ENCODE measurements at regions not wholly inside any gene's neighbourhood (a gene's known extent, or its start where the extent isn't known, plus 50 kb on each side); places are given as distances from the start of the nearest gene placed in this dataset.

GRCh38 chr3:174457758-174458157, 401.4 kb upstream of the NAALADL2 start:
- in situ Hi-C loops (cut with MboI; ENCODE audit: low pct_unique_long_range_greater_than_20kb, low sequenced_read_pairs, unreplicated experiment): no loop called here
- DNase-seq (ENCODE audit: low spot score): no peak
- TF ChIP-seq CTCF (IDR thresholded peaks at IDR 0.05; ENCODE audit: extremely low read depth, insufficient read depth, missing control alignments): no peak

GRCh38 chr3:174460831-174461230, 398.3 kb upstream of the NAALADL2 start:
- in situ Hi-C loops (cut with MboI; ENCODE audit: low pct_unique_long_range_greater_than_20kb, low sequenced_read_pairs, unreplicated experiment): no loop called here
- no peak for DNase-seq (ENCODE audit: low spot score)
- no peak for TF ChIP-seq CTCF (IDR thresholded peaks at IDR 0.05; ENCODE audit: extremely low read depth, insufficient read depth, missing control alignments)

GRCh38 chr3:174462916-174463315, 396.2 kb upstream of the NAALADL2 start:
- TF ChIP-seq CTCF (IDR thresholded peaks at IDR 0.05; ENCODE audit: extremely low read depth, insufficient read depth, missing control alignments): no peak
- no peak for DNase-seq (ENCODE audit: low spot score)
- in situ Hi-C loops (cut with MboI; ENCODE audit: low pct_unique_long_range_greater_than_20kb, low sequenced_read_pairs, unreplicated experiment): no loop called here

GRCh38 chr3:174465177-174465576, 394.0 kb upstream of the NAALADL2 start:
- in situ Hi-C loops (cut with MboI; ENCODE audit: low pct_unique_long_range_greater_than_20kb, low sequenced_read_pairs, unreplicated experiment): no loop called here
- TF ChIP-seq CTCF (IDR thresholded peaks at IDR 0.05; ENCODE audit: extremely low read depth, insufficient read depth, missing control alignments): no peak
- DNase-seq (ENCODE audit: low spot score): no peak

GRCh38 chr3:174466471-174467054, 392.6 kb upstream of the NAALADL2 start:
- in situ Hi-C loops (cut with MboI; ENCODE audit: low pct_unique_long_range_greater_than_20kb, low sequenced_read_pairs, unreplicated experiment): no loop called here
- no peak for TF ChIP-seq CTCF (IDR thresholded peaks at IDR 0.05; ENCODE audit: extremely low read depth, insufficient read depth, missing control alignments)
- no peak for DNase-seq (ENCODE audit: low spot score)

GRCh38 chr3:174477491-174477890, 381.6 kb upstream of the NAALADL2 start:
- DNase-seq (ENCODE audit: low spot score): no peak
- in situ Hi-C loops (cut with MboI; ENCODE audit: low pct_unique_long_range_greater_than_20kb, low sequenced_read_pairs, unreplicated experiment): no loop called here
- TF ChIP-seq CTCF (IDR thresholded peaks at IDR 0.05; ENCODE audit: extremely low read depth, insufficient read depth, missing control alignments): no peak

- no peak for TF ChIP-seq CTCF (IDR thresholded peaks at IDR 0.05; ENCODE audit: extremely low read depth, insufficient read depth, missing control alignments)
- DNase-seq (ENCODE audit: low spot score): no peak
- in situ Hi-C loops (cut with MboI; ENCODE audit: low pct_unique_long_range_greater_than_20kb, low sequenced_read_pairs, unreplicated experiment): no loop called here
These were observed 378.4 kb upstream of the NAALADL2 start for GRCh38 chr3:174480767-174481166.
